ENCODE measurements at regions not wholly inside any gene's neighbourhood (a gene's known extent, or its start where the extent isn't known, plus 50 kb on each side); places are given as distances from the start of the nearest gene placed in this dataset.

GRCh38 chr6:146913842-146914488 lies 290.3 kb upstream of the STXBP5 start:
- TF ChIP-seq CTCF (IDR thresholded peaks at IDR 0.05) = no peak
- TF ChIP-seq EZH2 (IDR thresholded peaks at IDR 0.05; ENCODE audit: borderline replicate concordance, insufficient read depth, low read depth, low read length, poor library complexity, severe bottlenecking) = no peak

All from B cell (primary cell).